NT2/D1 (cell line): ENCODE measurements at regions not wholly inside any gene's neighbourhood (a gene's known extent, or its start where the extent isn't known, plus 50 kb on each side); places are given as distances from the start of the nearest gene placed in this dataset.
"Not testable (repeated sequence)": the region's sequence is repeated elsewhere in the genome, so short reads cannot be mapped to it uniquely, and the experiment has no call there.

ENCODE experiments used
- DNase-seq: peaks from one replicate; pipeline ENCODE4 v3.0.0-alpha.2; 2011; ENCODE audit warnings: low read depth, low spot score
- H3K27me3 ChIP-seq: 2 replicates; pipeline ENCODE4 v1.6.0; 2011; ENCODE audit warnings: mild to moderate bottlenecking; ENCODE audit not compliant: insufficient read length, insufficient read depth
- H3K36me3 ChIP-seq: 2 replicates; pipeline ENCODE4 v1.6.1; 2011; ENCODE audit warnings: mild to moderate bottlenecking, low read length, mixed read lengths; ENCODE audit not compliant: insufficient read depth, insufficient read length
- H3K4me1 ChIP-seq: 2 replicates; pipeline ENCODE4 v1.5.1; 2011; ENCODE audit not compliant: insufficient read depth, insufficient read length
- H3K4me3 ChIP-seq: 2 replicates; pipeline ENCODE4 v1.5.1; 2011; ENCODE audit warnings: low read depth; ENCODE audit not compliant: insufficient read length
- H3K9ac ChIP-seq: 2 replicates; pipeline ENCODE4 v1.6.0; 2011; ENCODE audit warnings: low read depth; ENCODE audit not compliant: insufficient read length
- H3K9me3 ChIP-seq: 2 replicates; pipeline ENCODE4 v1.5.1; 2011; ENCODE audit warnings: mild to moderate bottlenecking, low read length; ENCODE audit not compliant: insufficient read depth
- SUZ12 ChIP-seq: IDR thresholded peaks from 2 replicates; pipeline ENCODE4 v1.6.1; 2011; ENCODE audit not compliant: insufficient read length, insufficient read depth; ENCODE audit errors: extremely low read depth
- YY1 ChIP-seq: IDR thresholded peaks from 2 replicates; pipeline ENCODE4 v1.6.1; 2011; ENCODE audit not compliant: insufficient read length, insufficient read depth
- ZNF274 ChIP-seq: IDR thresholded peaks from 2 replicates; pipeline ENCODE4 v1.6.1; 2011; ENCODE audit warnings: mild to moderate bottlenecking, low read depth, low read length

GRCh38 chr11:106533046-106533445 lies 455.6 kb downstream of the AASDHPPT start:
- Histone ChIP-seq H3K36me3 (no peaks in the 10 kb centered on the region), H3K9me3 (no peaks in the 10 kb centered on the region), H3K27me3 (no peaks in the 10 kb centered on the region), H3K4me1 (no peaks in the 10 kb centered on the region), H3K4me3 (no peak overlapping the region), H3K9ac (no peak overlapping the region)
- DNase-seq, result no peak
- no peak for TF ChIP-seq ZNF274
- TF ChIP-seq YY1, result no peak
- TF ChIP-seq SUZ12, result no peak

- Histone ChIP-seq H3K9ac (no peak overlapping the region), H3K27me3 (no peaks in the 10 kb centered on the region), H3K9me3 (no peaks in the 10 kb centered on the region), H3K4me1 (no peaks in the 10 kb centered on the region), H3K36me3 (no peaks in the 10 kb centered on the region), H3K4me3 (no peak overlapping the region)
- no peak for TF ChIP-seq YY1
- no peak for TF ChIP-seq ZNF274
- TF ChIP-seq SUZ12, result no peak
- no peak for DNase-seq
Observed at GRCh38 chr11:106540001-106540400, 462.5 kb downstream of the AASDHPPT start.

- H3K9me3 ChIP-seq, result no peaks in the 10 kb centered on the region; the same call in 1 of the 2 replicates
- no peaks in the 10 kb centered on the region for H3K36me3 ChIP-seq
- no peak for TF ChIP-seq SUZ12
- TF ChIP-seq YY1, result no peak
- TF ChIP-seq ZNF274, result no peak
- H3K4me3 ChIP-seq, result no peak overlapping the region
- no peaks in the 10 kb centered on the region for H3K27me3 ChIP-seq
- H3K9ac ChIP-seq, result no peak overlapping the region
- no peak for DNase-seq
- H3K4me1 ChIP-seq, result no peaks in the 10 kb centered on the region
Observed at GRCh38 chr11:106548406-106548805, 469.9 kb downstream of the GUCY1A2 start.

GRCh38 chr11:106551744-106552673 lies 466.3 kb downstream of the GUCY1A2 start:
- Histone ChIP-seq H3K9me3 (no peaks in the 10 kb centered on the region; the same call in 1 of the 2 replicates), H3K9ac (no peak overlapping the region), H3K36me3 (no peaks in the 10 kb centered on the region), H3K4me3 (no peak overlapping the region), H3K27me3 (no peaks in the 10 kb centered on the region), H3K4me1 (no peaks in the 10 kb centered on the region)
- no peak for DNase-seq
- TF ChIP-seq ZNF274 (no peak), SUZ12 (no peak), YY1 (no peak)

GRCh38 chr11:106552694-106553203 lies 465.5 kb downstream of the GUCY1A2 start:
- Histone ChIP-seq H3K4me1 (no peaks in the 10 kb centered on the region), H3K4me3 (no peak overlapping the region), H3K9me3 (no peaks in the 10 kb centered on the region; the same call in 1 of the 2 replicates), H3K9ac (no peak overlapping the region), H3K27me3 (no peaks in the 10 kb centered on the region), H3K36me3 (no peaks in the 10 kb centered on the region)
- no peak for TF ChIP-seq SUZ12
- TF ChIP-seq ZNF274, result no peak
- DNase-seq, result no peak

GRCh38 chr11:106553304-106553703 lies 465.0 kb downstream of the GUCY1A2 start:
- Histone ChIP-seq H3K36me3 (no peaks in the 10 kb centered on the region), H3K4me3 (no peak overlapping the region), H3K9ac (no peak overlapping the region), H3K27me3 (no peaks in the 10 kb centered on the region), H3K9me3 (no peaks in the 10 kb centered on the region; the same call in 1 of the 2 replicates), H3K4me1 (no peaks in the 10 kb centered on the region)
- no peak for DNase-seq
- TF ChIP-seq ZNF274, result no peak
- TF ChIP-seq SUZ12, result no peak
- TF ChIP-seq YY1, result no peak

GRCh38 chr11:106555566-106556250 lies 462.6 kb downstream of the GUCY1A2 start:
- DNase-seq, H3K27me3 ChIP-seq, H3K36me3 ChIP-seq, H3K9ac ChIP-seq, H3K9me3 ChIP-seq, H3K4me1 ChIP-seq, H3K4me3 ChIP-seq: not testable (repeated sequence)
